DND-41 (cell line): ENCODE measurements at regions not wholly inside any gene's neighbourhood (a gene's known extent, or its start where the extent isn't known, plus 50 kb on each side); places are given as distances from the start of the nearest gene placed in this dataset.

ENCODE experiments used
- ATAC-seq: fragments of 200-7000 bp; cut with Tn5 transposase; 3 replicates; pipeline ENCODE4 v1.9.1; 2021; ENCODE audit warnings: low read depth; ENCODE audit not compliant: insufficient read depth
- DNase-seq: peaks from one replicate; pipeline ENCODE4 v3.0.0-alpha.2; 2020
- H2AFZ ChIP-seq: 2 replicates; pipeline ENCODE4 v1.6.0; 2012; ENCODE audit warnings: low read depth, low read length
- H3K27ac ChIP-seq: 2 replicates; pipeline ENCODE4 v1.5.1; 2012; ENCODE audit warnings: low read length, inconsistent platforms
- H3K27me3 ChIP-seq: fragments of 200-600 bp; sonication (generic); 2 replicates; pipeline ENCODE4 v1.6.0; 2012; ENCODE audit warnings: low read length, mild to moderate bottlenecking, inconsistent platforms; ENCODE audit not compliant: insufficient read depth, poor library complexity
- H3K36me3 ChIP-seq: 2 replicates; pipeline ENCODE4 v1.5.1; 2012; ENCODE audit warnings: low read length, inconsistent platforms; ENCODE audit not compliant: insufficient read depth
- H3K4me1 ChIP-seq: 2 replicates; pipeline ENCODE4 v1.5.1; 2012; ENCODE audit warnings: mild to moderate bottlenecking, low read length; ENCODE audit not compliant: insufficient read depth
- H3K4me2 ChIP-seq: 2 replicates; pipeline ENCODE4 v1.6.0; 2012; ENCODE audit warnings: mild to moderate bottlenecking, moderate library complexity, low read length, inconsistent platforms; ENCODE audit not compliant: insufficient read depth
- H3K4me3 ChIP-seq, 2 experiments: fragments of 200-600 bp in 1 of 2; shearing (Covaris generic) in 1 of 2; 2 replicates each; pipeline ENCODE4 v1.5.1; 2012 to 2016; ENCODE audit warnings: inconsistent platforms in 2 of 2, low read length in 2 of 2, mild to moderate bottlenecking in 2 of 2, low read depth in 1 of 2, moderate library complexity in 1 of 2
- H3K79me2 ChIP-seq: 2 replicates; pipeline ENCODE4 v1.6.0; 2012; ENCODE audit warnings: low read length, inconsistent platforms; ENCODE audit not compliant: insufficient read depth
- H3K9ac ChIP-seq: 2 replicates; pipeline ENCODE4 v1.6.0; 2012; ENCODE audit warnings: low read depth, mild to moderate bottlenecking, inconsistent platforms, low read length, moderate library complexity
- H3K9me3 ChIP-seq: 2 replicates; pipeline ENCODE4 v1.5.1; 2012; ENCODE audit warnings: low read length, moderate library complexity, mild to moderate bottlenecking, inconsistent platforms; ENCODE audit not compliant: insufficient read depth, severe bottlenecking
- H4K20me1 ChIP-seq: 2 replicates; pipeline ENCODE4 v1.6.0; 2012; ENCODE audit warnings: low read length; ENCODE audit not compliant: insufficient read depth
- EZH2 ChIP-seq: IDR thresholded peaks from 3 replicates; pipeline ENCODE4 v1.6.1; 2012; ENCODE audit warnings: borderline replicate concordance, low read depth, mild to moderate bottlenecking, moderate library complexity, low read length, inconsistent platforms; ENCODE audit not compliant: severe bottlenecking
- TF ChIP-seq, protein P1 (sequence below): IDR thresholded peaks from 2 replicates; pipeline ENCODE4 v1.5.1; 2012; ENCODE audit warnings: borderline replicate concordance, low read length, moderate library complexity, mild to moderate bottlenecking; ENCODE audit not compliant: poor library complexity, severe bottlenecking; ENCODE audit errors: extremely low read depth

DNA sequence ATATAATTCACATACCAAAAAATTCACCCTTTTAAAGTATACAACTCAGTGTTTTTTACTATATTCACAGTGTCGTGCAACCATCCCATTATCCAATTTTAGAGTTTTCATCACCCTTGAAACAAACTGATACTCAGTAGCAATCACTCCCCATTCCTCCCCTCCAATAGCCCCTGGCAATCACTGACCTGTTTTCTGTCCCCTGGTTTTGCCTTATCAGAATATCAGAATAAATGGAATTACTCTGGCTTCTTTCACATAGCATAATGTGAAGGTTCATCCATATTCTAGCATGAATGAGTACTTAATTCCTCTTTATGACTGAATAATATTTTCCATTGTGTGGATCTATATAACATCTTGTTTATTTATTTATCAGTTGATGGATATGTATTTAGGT lies 153.2 kb downstream of the AASDH start:
- no peak for ATAC-seq
- H3K27me3 ChIP-seq, result no peaks in the 10 kb centered on the region

GRCh38 chr4:56231410-56231809 lies 155.9 kb downstream of the AASDH start:
- ATAC-seq (no peak), DNase-seq (no peak)
- no peaks in the 10 kb centered on the region for H3K36me3 ChIP-seq
- no peak overlapping the region for H3K4me2 ChIP-seq
- no peak overlapping the region for H3K4me3 ChIP-seq
- no peak overlapping the region for H2AFZ ChIP-seq
- H3K27me3 ChIP-seq, result no peaks in the 10 kb centered on the region
- H3K9ac ChIP-seq, result no peak overlapping the region
- peaks cover 11% of the 10 kb centered on the region for H3K4me1 ChIP-seq
- TF ChIP-seq, protein P1, sequence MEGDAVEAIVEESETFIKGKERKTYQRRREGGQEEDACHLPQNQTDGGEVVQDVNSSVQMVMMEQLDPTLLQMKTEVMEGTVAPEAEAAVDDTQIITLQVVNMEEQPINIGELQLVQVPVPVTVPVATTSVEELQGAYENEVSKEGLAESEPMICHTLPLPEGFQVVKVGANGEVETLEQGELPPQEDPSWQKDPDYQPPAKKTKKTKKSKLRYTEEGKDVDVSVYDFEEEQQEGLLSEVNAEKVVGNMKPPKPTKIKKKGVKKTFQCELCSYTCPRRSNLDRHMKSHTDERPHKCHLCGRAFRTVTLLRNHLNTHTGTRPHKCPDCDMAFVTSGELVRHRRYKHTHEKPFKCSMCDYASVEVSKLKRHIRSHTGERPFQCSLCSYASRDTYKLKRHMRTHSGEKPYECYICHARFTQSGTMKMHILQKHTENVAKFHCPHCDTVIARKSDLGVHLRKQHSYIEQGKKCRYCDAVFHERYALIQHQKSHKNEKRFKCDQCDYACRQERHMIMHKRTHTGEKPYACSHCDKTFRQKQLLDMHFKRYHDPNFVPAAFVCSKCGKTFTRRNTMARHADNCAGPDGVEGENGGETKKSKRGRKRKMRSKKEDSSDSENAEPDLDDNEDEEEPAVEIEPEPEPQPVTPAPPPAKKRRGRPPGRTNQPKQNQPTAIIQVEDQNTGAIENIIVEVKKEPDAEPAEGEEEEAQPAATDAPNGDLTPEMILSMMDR, result no peak
- no peak for TF ChIP-seq EZH2
- H3K27ac ChIP-seq, result no peak overlapping the region
- no peaks in the 10 kb centered on the region for H3K9me3 ChIP-seq
- H4K20me1 ChIP-seq, result no peaks in the 10 kb centered on the region
- no peaks in the 10 kb centered on the region for H3K79me2 ChIP-seq

More for the DNA sequence above, 153.2 kb downstream of the AASDH start:
- no peaks in the 10 kb centered on the region for H3K79me2 ChIP-seq
- DNase-seq, result no peak
- no peak for TF ChIP-seq EZH2
- TF ChIP-seq, protein P1, result no peak
- H3K9ac ChIP-seq, result no peak overlapping the region
- no peaks in the 10 kb centered on the region for H3K36me3 ChIP-seq
- H4K20me1 ChIP-seq, result no peaks in the 10 kb centered on the region
- H3K4me3 ChIP-seq, result no peak overlapping the region
- H3K4me2 ChIP-seq, result no peak overlapping the region
- peaks cover 11% of the 10 kb centered on the region for H3K4me1 ChIP-seq
- no peaks in the 10 kb centered on the region for H3K9me3 ChIP-seq
- H2AFZ ChIP-seq, result no peak overlapping the region
- H3K27ac ChIP-seq, result no peak overlapping the region

DNA sequence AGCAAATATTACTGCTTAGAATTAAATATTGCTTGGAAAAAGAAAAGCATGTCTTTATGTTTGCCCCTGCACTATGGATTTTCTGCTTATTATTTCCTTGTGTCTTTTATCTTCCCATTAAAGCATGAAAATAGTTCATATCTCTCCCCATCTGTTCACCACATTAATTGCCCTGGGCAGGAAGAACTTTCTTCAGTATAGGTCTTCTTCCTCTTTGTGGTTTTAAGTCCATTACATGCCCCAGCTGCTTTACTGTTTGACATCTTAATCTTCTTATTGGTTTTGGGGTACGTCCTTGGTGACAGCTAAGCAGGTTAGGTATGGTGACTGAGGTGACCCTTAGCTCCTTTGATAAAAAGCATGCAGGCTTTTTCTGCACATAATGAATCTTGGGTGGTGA lies 157.3 kb downstream of the AASDH start:
- no peaks in the 10 kb centered on the region for H3K36me3 ChIP-seq
- no peaks in the 10 kb centered on the region for H3K9me3 ChIP-seq
- ATAC-seq, result peak; percentile 94
- H4K20me1 ChIP-seq, result no peaks in the 10 kb centered on the region
- DNase-seq, result no peak
- no peaks in the 10 kb centered on the region for H3K79me2 ChIP-seq
- H2AFZ ChIP-seq, result no peak overlapping the region
- no peak overlapping the region for H3K4me3 ChIP-seq
- H3K4me1 ChIP-seq, result peaks cover 11% of the 10 kb centered on the region
- TF ChIP-seq, protein P1, result no peak
- TF ChIP-seq EZH2, result no peak
- no peak overlapping the region for H3K27ac ChIP-seq
- no peaks in the 10 kb centered on the region for H3K27me3 ChIP-seq
- H3K9ac ChIP-seq, result no peak overlapping the region
- no peak overlapping the region for H3K4me2 ChIP-seq

DNA sequence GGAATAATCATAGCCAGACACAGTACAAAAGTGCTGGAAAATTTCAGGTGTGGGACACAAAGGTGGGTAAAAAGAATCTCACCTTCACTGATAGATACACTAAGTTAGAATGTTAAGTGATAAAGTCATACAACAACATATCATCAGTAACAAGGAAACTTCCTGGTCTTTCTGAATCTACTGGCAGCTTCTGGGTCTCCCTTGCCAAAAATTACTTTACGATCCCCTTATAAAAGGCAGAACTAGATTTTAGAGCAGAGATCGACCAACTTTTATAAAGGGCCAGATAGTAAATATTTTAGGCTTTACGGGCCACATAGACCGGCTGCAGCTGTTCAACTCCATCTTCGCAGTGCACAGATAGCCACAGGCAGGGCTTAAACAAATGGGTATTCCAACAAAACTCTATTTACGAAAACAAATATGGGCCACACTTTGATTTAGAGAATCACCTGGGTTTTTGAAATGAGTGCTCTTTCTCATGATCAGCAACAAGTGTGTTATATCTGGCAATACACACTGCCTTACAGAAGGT lies 159.9 kb downstream of the AASDH start:
- no peak overlapping the region for H3K4me3 ChIP-seq
- H3K79me2 ChIP-seq, result no peaks in the 10 kb centered on the region
- peaks cover 11% of the 10 kb centered on the region for H3K4me1 ChIP-seq
- H4K20me1 ChIP-seq, result no peaks in the 10 kb centered on the region
- H3K9me3 ChIP-seq, result no peaks in the 10 kb centered on the region
- H3K9ac ChIP-seq, result no peak overlapping the region
- TF ChIP-seq EZH2, result no peak
- TF ChIP-seq, protein P1, result no peak
- ATAC-seq (no peak), DNase-seq (no peak)
- no peak overlapping the region for H3K27ac ChIP-seq
- no peaks in the 10 kb centered on the region for H3K27me3 ChIP-seq
- no peak overlapping the region for H3K4me2 ChIP-seq
- H2AFZ ChIP-seq, result no peak overlapping the region
- H3K36me3 ChIP-seq, result no peaks in the 10 kb centered on the region
